ENCODE measurements at regions not wholly inside any gene's neighbourhood (a gene's known extent, or its start where the extent isn't known, plus 50 kb on each side); places are given as distances from the start of the nearest gene placed in this dataset.
A peak's percentile ranks its signal among the peaks of the same experiment; 100 is the strongest.
"Not testable (repeated sequence)": the region's sequence is repeated elsewhere in the genome, so short reads cannot be mapped to it uniquely, and the experiment has no call there.

DNA sequence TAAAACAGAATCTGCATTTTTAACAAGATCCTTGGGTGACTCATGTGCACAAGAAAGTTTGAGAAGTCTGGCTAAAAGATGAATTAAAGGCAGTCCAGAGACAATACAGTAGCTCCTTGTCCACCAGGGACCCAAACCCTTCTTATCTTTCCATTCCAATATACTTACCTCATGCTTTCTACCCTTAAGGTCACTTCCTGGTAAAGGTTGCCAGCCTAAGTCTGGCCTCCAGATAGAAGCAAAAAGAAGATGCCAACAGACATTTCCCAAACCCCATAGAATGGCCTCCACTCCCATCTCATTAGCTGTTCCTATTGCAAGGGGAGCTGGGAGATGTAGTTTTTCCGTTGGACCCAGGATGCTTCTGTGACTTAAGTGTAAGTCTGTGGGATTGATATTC lies 101.4 kb upstream of the XYLT1 start:
- DNase-seq, result no peak

DNA sequence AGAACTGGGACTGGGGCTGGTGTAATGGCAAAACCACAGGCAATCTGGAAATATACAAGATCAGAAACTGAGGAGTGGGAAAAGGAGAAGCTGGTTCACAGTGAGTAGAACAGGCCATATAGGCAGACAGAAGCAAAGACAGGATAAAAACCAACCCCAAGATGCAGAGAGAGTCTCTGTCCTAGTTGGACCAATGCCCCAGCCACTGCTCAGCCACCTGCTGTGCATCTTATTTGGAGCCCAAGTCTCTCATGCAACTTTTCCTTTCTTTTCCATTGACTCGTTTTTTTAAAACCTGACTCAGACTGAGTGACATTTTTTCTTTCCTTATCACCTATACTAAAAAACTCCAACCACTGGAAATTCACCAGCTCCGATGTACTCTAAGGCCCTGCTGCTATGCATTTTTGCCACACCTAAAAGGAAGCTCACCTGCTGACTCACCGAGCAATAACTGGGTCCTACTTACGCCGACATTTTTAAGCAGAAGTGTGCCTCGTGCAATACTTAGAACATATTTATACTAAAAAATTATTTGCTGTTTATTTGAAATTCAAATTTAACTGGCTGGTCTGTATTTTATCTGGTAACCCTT lies 100.8 kb upstream of the XYLT1 start:
- DNase-seq, result no peak

GRCh38 chr16:17568239-17568638 lies 97.5 kb upstream of the XYLT1 start:
- no peak for DNase-seq

GRCh38 chr16:17567455-17567854 lies 96.7 kb upstream of the XYLT1 start:
- DNase-seq, result no peak

GRCh38 chr16:17566656-17567450 lies 96.1 kb upstream of the XYLT1 start:
- DNase-seq, result no peak

GRCh38 chr16:17566075-17566474 lies 95.3 kb upstream of the XYLT1 start:
- DNase-seq, result no peak

GRCh38 chr16:17565605-17566004 lies 94.8 kb upstream of the XYLT1 start:
- no peak for DNase-seq

DNA sequence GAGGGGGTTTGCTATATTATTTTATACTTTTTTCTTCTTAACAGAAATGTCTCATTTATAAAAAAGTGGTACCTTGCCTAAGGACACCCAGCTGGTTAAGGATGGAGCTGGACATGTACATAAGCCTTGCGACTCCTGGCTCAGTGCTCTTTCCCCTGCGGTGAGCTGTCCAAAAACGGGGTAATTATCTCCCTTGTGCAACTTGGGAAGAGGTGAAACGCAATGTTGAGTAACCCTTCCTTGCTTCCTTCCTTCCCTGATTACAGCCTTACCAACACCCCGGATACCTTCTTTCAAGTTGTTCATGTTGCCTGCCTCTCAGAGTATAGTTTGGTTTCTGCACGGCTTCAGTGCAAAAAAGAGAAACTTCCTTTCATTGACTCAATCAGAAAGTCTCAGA lies 94.1 kb upstream of the XYLT1 start:
- no peak for DNase-seq

GRCh38 chr16:17563323-17564091 lies 92.7 kb upstream of the XYLT1 start:
- no peak for DNase-seq

DNA sequence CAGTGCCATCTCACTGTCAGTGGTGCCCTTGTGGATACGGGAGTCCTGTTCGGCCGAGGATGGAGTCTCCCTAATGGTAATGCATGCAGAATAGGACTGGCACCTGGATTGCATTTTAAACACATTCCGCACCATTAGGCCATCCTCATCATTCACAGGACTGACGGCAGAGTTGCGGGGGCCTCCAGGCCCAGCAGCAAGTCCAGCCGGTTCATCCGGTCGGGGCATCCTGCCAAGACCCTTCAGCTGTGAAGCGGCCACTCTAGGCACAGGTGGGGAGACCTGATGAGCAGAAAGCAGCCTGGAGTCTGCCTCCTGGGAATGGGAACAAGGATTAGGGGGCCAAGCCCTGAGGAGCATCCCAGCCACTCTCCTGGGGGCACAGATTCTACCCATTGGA lies 90.3 kb upstream of the XYLT1 start:
- DNase-seq, result no peak

DNA sequence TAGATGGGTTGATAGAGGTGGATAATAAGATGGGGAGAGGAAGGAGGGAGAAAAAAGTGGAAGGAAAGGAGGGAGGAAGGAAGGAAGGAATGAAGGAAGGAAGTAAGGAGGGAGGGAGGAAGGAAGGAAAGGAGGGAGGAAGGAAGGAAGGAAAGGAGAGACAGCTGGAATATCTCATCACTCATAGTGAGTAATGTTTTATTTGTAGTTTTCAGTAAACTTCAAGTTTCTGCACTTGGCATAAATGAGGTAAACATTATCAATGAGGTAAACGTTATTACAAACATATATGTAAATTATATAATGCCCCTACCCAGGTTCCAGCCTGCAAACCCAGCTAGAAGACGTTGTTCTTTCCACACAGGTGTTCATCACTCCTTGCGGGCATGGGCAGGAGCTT lies 89.8 kb upstream of the XYLT1 start:
- no peak for DNase-seq

GRCh38 chr16:17559394-17559793 lies 88.6 kb upstream of the XYLT1 start:
- DNase-seq, result no peak

DNA sequence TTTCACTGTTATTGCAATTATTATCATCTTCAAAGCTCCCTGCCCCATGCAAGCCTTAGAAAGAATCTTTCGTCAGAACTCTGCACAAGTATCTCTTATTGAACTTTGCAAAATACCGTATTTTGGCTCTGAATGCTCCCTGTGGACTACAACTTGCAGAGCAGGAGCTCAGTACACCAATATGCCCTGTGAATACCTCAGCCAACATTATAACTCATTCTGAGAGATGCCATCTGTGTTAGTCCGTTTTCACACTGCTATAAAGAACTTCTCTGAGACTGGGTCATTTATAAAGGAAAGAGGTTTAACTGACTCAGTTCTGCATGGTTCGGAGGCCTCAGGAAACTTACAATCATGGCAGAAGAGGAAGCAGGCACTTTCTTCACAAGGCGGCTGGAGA lies 87.2 kb upstream of the XYLT1 start:
- no peak for DNase-seq

DNA sequence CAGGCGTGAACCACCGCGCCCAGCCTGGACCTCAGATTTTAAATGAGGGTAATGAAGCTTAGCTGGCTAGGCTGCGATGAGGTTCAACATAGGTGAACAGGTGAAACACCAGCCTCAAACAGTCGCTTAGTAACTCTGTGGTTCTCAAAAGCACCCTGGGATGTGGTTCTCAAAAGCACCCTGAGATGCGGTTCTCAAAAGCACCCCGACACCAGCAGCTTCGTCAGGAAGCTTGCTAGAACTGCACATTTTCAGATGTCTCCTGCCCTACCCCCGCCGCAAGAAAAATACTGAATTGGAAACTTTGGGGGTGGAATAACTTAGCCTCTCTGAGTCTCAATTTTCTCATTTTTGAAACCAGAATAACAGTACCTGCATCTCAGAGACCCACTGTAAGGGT lies 86.7 kb upstream of the XYLT1 start:
- DNase-seq, result no peak

DNA sequence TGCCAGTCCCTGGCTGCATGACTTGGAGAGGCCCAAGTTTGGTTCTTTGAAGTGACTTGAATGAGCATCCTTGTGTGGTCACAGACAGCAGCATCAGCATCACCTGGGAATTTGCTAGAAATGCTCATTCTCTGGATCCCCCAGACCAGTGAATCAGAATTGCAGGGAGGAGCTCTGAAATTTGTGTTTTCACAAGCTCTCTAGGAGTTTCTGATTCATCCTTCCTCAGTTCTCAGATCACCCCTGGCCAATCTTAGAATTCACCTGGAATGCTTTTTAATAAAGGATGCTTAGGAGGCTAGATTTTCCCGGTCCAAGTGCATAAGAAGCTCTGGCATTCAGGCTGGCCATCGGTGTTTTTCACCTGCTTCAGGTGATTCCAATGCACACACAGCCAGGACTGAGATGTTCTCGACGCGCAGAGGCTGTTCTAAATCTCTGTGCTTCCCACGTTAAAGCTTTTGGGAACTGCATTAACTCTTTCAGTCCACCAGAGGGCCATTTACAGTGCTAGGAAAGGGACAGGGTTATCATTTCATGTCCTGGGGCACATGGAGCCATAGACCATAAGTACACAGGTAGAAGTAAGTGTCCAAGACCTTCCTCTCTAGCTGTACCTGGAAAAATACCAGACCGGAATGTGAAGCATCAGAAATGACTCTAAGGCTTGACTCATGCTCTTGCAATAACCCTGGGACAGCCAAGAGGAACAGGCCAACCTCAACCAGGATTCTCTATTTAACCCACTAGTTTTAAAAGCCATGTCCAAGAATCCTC lies 85.7 kb upstream of the XYLT1 start:
- no peak for DNase-seq

GRCh38 chr16:17555176-17555575 lies 84.4 kb upstream of the XYLT1 start:
- peak; percentile 56 for DNase-seq

DNA sequence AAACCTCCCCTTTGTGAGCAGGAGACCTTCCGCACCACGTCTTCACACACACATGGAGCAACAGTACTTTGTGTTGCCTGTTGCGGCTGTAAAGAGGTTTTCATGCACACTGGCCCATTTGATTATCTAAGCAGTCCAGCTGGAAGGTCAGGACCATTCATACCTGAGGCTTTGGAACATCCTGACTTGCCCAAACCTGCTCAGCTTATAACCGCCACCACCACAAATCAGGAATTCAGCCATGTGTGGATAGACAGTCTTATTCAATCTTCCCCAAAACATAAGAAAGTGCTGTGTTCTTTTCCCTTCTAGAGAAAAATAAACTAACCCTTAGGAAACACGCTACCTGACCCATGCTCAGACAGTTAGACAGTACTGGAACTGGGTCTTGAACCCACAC lies 81.6 kb upstream of the XYLT1 start:
- no peak for DNase-seq

GRCh38 chr16:17551682-17552081 lies 80.9 kb upstream of the XYLT1 start:
- not testable (repeated sequence) for DNase-seq

DNA sequence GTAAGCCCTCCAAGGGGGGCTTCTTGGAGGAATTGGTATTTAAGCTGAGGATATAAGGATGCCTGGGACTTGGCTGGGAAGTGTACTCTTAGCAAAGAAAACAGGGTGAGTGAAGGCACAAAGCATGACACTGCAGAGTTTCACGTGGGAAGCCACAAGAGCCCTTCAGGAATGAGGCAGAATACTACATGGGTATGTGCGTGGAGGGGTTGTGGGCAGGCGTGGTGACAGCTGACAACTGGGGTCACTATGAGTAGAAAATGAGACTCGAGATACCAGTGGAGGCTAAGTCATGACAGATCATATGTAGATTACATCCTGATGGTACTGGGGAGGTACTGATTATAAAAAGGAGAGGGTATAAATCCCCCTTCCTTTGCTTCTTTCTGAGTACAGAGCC lies 78.1 kb upstream of the XYLT1 start:
- DNase-seq, result no peak

DNA sequence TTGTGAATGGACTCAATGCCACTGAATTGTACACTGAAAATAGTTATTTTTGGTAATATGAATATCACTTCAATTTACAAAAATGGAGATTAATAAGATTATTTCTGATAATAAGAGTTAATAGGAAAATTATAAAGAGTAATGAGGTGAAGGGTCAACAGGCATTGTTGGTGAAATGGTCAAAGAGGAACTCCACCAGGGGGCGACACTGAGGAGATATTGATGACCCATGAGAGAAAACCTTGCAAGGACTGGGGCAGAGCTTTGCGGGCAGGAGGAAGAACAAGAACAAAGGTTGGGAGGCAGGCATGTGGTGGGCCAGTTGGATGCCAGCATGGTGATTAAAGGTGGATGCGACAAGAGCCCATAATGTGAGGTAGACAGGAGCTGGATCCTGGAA lies 74.0 kb upstream of the XYLT1 start:
- no peak for DNase-seq

- no peak for DNase-seq
These were observed 73.5 kb upstream of the XYLT1 start for GRCh38 chr16:17544304-17544703.

DNA sequence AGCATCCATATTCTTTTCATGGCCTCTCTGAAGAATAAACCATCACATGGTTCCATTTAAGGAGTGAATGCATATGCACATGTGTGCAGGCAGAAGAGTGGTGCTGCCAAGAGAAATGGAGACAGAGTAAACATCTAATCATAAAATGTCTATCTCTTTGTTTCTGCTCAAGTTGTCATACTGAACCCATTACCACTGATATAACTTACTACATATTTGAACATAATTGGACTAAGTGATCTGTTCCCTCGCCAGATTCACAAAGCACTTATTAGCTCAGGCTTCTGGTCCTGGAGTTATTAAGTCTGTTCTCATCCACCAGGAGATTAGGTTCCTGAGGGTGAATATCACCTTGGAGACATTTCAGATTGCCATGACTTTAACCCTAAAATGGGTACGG lies 72.3 kb upstream of the XYLT1 start:
- DNase-seq, result no peak

- no peak for DNase-seq
These were observed 70.6 kb upstream of the XYLT1 start for GRCh38 chr16:17541324-17541723.
